HL-60/S4 (cell line): ENCODE measurements at regions not wholly inside any gene's neighbourhood (a gene's known extent, or its start where the extent isn't known, plus 50 kb on each side); places are given as distances from the start of the nearest gene placed in this dataset.
"Not testable (repeated sequence)": the region's sequence is repeated elsewhere in the genome, so short reads cannot be mapped to it uniquely, and the experiment has no call there.

Experiments used
- in situ Hi-C: fragments of 300-500 bp; cut with MboI; formaldehyde crosslinking; loops from 2 replicates; pipeline ENCODE4 v1.14.3; 2022; ENCODE audit warnings: low sequenced_read_pairs

DNA sequence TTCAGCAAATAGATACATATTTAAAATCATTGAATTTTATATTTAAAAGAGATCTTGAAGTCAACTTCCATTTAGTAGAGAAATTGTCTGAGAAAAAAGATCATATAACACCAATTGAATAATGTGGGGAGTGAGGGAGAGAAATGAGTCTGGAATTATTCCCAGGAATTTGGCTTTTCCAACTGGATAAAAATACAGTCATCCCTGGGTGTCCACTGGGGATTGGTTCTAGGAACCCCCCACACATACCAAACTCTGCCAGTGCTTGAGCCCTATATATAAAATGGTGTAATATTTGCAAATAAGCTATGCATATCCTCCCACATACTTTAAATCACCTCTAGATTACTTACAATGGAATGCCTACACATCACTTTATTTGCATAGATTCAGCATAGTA lies 162.8 kb upstream of the SEMA3C start:
- in situ Hi-C loops = no loop called here

DNA sequence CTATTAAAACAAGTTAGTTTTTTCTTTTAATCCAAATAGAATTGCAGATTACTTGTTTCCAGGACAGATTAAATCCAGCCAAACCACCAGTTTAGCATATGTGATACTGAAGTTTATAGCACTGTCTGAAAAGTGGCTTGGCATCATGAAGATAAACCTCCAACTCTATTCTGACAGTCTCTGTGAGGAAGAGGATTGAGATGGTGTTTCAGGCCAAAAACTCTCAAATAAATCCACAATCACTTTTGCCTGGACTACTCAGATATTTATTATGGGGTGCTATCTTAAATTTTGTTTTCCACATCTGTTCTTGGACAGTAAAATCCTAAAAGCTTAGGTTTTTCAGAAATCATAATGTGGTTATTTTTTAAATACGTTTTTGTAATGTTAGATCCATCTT lies 161.7 kb upstream of the SEMA3C start:
- in situ Hi-C loops = no loop called here

DNA sequence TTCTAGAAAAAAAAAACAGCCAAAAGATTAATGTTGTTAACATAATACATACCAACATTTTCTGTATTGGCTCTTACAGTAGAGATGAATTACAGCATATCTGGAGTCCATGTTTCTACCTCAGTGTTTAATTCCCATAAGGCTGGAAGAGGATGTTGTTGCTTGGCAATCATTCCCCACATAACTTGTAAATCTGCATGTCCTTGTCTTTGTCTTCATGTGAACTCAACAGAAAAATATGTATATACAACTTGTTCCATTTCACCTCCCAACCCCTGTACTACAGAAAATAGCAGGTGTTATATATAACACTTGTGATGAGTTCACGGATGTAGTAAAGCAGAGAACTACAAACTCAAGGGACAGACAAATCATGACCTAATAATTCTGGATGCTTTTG lies 160.9 kb upstream of the SEMA3C start:
- in situ Hi-C loops = no loop called here

DNA sequence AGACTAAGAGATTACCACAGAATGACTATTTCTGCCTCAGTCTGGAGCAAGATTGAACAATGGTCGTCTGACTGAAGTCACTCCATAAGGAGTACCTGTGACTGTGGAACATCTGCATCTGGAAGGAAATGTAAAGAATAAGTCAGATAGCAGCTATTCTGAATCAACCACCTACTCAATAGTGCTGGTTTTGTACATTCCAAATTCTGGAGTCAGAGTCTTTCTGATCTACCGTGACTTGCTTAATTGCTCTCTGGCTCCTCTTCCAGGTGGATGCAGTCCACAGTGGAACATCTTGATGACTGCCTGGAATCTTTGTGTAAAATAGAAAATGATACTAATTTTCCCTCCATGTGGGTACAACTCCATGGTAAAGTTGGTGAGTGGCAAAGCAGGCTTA lies 156.3 kb upstream of the SEMA3C start:
- in situ Hi-C loops = no loop called here

DNA sequence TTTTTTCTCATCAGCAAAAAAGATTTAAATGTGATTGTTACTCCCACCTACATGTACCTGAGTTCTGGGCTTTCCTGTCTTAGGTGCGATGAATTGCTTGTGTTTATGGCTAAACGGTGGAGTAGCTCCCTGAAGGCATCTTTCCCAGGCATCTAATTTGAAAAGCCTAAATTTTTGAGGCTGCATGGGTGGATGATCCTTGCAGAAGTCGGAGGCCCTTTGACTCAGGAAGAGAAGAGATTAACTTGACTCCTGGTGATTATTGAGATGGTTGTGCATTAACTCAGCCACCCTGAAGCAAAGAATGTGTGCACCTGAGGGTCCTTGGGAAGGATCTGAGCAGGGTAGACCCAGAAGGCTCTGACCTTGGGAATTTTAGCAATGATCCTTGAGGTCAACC lies 155.6 kb upstream of the SEMA3C start:
- in situ Hi-C loops = no loop called here

DNA sequence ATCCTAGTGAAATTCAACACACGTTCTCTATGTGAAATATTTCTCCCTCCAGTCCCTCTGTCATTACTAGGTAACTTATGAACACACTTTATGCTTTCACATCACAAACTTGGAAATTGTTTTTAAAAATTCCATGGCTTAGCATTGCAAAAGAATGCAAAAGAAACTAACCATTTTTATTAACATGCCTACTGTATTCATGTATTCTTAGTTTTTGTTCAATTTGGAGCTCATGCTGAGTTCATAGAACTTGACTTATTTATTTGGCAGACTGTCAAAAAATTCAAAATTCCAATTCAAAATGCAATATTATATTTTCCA lies 155.0 kb upstream of the SEMA3C start:
- in situ Hi-C loops = no loop called here

DNA sequence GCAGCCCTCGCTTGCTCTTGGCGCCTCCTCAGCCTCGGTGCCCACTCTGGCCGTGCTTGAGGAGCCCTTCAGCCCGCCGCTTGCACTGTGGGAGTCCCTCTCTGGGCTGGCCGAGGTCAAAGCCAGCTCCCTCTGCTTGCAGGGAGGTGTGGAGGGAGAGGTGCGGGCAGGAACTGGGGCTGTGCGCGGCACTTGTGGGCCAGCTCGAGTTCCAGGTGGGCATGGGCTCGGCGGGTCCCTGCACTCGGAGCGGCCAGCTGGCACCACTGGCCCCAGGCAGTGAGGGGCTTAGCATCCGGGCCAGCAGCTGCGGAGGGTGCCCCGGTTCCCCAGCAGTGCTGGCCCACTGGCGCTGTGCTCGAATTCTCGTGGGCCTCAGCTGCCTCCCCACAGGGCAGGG lies 152.1 kb upstream of the SEMA3C start:
- in situ Hi-C loops = no loop called here

DNA sequence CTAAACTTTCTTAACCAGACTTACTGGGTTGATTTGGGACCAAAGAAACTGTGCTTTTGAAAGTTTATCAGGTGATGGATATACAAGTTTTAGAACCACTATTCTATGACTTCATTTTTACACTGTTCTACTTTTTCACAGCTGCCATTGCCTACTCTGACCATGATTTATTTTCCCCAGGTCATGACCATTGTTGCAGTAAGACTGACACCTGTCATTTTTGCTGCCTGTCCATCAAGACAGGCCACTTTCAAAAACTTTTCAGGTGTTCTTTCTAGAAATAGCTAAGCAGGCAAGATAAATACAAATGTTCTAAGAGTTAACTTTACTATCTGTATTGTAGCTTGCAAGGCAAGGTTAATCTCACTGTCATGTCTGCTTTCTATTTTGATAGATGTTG lies 147.9 kb upstream of the SEMA3C start:
- in situ Hi-C loops = no loop called here

DNA sequence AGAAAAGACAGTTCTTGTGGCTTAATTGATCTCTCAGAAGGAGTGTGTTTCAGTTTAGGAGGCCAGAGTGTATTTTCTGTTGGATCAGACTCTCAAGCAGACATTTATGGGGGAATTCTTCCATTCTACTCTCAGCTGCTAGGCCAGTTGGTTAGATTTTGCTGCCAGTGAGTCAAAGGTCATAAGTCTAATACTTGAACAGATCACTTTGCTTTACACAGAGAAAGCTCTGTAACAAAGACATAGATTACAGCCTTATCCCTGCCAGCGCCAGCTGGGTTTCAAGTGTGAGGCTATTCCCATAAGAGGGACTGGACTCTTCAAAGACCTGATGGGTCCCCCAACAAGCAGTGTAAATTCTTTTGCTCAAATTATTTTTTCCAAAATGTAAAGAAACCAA lies 145.6 kb upstream of the SEMA3C start:
- in situ Hi-C loops = no loop called here

DNA sequence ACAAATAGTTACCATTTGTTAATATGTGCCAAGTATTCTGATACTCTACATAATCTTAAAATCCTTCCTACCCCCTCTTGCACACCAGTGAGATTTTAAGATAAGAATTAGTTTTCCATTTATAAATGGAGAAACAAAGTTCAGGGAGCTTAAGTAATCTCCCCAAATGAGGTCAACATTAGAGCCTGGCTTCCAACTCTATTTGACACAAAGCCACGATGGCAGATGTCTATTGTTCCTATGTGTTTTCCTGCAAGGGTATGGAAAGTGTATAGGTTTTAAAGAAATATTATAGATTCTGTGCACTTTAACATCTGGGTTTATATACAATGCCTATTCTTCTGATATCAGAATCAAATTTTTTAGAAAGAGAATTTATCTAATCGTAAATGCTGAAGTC lies 143.9 kb upstream of the SEMA3C start:
- in situ Hi-C loops = no loop called here

DNA sequence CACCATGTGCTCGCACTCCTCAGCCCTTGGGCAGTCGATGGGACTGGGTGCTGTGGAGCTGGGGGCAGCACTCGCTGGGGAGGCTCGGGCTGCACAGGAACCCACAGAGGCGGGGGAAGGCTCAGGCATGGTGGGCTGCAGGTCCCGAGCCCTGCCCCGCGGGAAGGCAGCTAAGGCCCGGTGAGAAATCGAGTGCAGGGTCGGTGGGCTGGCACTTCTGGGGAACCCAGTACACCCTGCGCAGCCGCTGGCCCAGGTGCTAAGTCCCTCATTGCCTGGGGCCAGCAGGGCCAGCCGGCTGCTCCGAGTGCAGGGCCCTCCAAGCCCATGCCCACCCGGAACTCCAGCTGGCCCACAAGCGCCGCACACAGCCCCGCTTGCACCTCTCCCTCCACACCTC lies 138.6 kb upstream of the SEMA3C start:
- in situ Hi-C loops = not testable (repeated sequence)

DNA sequence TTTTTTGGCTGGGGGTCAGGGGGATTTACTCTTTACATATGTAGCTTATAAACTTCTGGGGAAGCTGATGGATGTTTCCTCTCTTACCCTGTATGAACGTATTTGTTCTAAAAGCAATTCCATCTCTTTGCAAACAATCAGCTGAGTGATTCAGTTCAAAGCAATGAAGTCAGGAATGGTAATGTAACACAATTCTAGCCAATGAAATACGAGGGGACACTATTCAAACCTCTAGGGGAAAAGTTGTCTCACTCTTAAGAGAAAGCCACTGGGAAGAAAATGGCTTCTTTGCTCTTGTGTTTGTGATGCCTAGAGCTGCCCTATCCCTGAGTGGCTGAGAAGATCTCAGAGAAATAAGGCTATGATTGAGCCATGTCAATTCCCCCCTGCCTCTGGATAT lies 134.8 kb upstream of the SEMA3C start:
- in situ Hi-C loops = no loop called here

DNA sequence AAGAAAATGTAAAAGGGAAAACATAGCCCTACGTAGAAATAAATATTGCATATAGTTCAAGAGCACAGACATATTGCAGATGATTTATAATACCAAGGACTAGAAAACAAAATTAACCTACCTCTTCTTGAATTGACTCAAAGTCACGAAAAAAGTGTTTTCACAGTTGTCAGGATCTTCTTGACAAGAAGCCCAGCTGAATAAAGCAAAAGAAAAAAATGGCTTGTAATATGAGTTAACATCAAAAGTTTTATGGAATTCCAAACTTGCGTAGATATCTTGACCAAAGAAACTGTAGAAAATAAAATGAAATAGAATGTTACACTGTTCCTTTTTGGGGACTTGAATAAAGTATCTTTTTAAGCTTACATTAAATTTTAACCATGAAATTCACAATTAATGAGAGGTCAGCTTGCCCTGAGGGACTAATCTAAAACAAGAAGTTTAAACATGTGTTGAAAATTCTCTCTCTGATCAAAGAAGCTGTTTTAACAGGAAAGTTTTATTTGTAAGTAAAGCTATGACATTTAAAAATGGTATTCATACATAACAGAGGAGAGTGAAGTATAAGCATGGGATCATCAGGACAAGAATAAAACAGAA lies 133.1 kb upstream of the SEMA3C start:
- in situ Hi-C loops = no loop called here

DNA sequence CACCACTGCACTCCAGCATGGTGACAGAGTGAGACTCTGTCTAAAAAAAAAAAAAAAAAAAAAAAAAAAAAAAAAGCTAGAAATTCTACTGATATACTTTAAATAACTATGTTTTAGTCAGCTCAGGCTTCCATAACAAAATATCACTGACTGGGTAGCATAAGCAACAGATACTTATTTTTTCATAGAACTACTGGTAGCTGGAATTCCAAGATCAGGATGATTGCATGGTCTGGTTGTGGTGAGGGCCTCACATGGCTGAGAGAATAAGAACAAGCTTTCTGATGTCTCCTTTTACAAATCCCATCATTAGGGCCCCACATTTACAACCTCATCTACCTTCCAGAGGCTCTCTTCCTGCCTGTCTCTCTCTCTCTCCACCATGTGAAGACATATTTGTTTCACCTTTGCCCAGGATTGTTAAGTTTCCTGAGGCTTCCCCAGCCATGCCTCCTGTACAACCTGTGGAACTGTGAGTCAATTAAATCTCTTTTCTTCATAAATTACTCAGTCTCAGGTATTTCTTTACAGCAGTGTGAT lies 126.7 kb upstream of the SEMA3C start:
- in situ Hi-C loops = no loop called here

DNA sequence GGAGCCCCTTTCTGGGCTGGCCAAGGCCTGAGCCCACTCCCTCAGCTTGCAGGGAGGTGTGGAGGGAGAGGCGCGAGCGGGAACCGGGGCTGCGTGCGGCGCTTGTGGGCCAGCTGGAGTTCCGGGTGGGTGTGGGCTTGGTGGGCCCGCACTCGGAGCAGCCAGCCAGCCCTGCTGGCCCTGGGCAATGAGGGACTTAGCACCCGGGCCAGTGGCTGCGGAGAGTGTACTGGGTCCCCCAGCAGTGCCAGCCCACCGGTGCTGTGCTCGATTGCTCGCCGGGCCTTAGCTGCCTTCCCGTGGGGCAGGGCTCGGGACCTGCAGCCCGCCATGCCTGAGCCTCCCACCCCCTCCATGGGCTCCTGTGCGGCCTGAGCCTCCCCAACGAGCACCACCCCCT lies 123.8 kb upstream of the SEMA3C start:
- in situ Hi-C loops = not testable (repeated sequence)

DNA sequence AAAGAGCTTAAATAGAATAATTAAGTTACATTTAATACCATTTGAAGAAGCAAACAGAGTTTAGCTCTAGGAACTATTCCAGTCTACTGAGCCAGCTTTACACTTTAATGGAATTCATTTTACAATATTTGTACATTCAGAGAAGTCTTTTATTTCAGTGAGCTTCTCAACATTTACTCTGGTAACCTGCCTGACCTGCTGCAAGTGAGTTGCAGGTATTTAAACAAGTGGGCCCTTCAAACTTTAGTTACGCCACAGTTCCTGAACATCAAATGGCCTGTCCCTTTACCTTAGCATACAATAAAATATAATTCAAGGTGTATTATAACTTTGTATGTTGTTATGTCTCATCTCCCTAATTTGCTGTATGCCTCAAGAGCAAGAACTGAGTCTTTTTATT lies 121.6 kb upstream of the SEMA3C start:
- in situ Hi-C loops = no loop called here

DNA sequence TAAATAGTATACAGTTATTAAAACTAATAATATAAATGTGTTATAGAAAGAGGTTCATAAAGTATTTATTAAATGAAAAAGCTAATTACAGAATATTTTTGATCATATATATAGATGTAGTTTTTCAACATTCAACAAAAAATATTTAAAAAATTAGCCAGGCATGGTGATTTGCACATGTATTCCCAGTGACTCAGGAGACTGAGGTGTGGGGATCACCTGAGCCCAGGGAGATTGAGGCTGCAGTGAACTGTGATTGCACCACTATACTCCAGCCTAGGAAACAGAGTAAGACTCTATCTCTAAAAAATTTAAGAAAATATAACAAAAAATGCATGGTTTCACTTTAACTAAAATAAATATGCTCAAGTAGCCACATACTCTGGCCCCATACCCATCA lies 118.0 kb upstream of the SEMA3C start:
- in situ Hi-C loops = no loop called here

DNA sequence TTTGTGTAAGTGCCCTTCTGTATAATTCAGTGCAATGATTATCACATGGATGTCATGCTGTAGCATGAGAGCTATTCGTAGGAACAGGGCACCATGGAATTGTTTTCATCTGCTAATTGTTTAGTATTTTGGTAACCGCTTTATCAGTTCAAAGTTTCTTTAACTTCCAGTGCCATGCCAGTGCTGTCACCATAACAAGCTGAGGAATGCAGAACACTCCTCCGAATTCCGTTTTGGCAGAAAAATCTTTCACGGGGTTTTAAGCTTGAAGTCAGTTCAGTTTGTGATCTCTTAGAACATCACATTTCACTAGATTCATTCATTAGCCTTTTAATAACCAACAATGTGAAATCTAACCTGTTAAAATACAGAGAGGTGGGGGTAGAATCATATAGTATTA lies 117.2 kb upstream of the SEMA3C start:
- in situ Hi-C loops = no loop called here

DNA sequence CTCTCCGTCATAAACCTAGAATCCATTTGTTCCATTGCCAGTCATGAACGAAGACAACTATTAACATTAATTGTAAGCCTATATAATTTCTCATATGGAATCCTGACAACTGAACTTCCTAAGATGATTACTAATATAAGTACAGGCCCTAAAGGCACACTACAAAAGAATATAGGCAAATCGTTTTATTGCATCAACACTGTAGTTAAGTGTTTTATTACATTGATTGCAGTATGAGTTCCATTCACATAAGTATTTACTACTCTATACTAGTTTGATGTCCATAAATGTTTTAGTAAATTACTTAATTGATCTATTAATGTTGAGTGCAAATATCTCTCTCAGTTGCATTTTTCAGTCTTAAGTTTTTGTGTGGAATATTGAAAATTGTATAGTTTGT lies 113.1 kb upstream of the SEMA3C start:
- in situ Hi-C loops = no loop called here

DNA sequence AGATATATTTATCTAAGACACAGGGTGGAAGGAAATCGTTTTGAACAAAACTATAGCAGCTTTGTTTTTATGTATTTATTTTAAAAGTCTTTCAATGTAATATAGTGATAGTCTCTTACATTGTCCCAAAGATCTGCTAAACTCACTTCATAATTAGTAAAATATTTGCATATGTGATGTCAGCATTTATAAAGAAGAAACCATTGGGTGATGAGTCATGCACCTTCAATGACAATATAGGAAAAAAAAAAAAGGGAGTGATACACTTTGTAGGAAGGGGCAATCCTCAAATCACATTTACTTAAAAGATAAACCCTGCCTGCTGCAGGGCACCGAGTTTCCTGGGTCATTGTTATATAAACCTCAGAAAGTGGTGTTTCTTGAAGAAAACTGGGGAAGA lies 112.4 kb upstream of the SEMA3C start:
- in situ Hi-C loops = no loop called here

DNA sequence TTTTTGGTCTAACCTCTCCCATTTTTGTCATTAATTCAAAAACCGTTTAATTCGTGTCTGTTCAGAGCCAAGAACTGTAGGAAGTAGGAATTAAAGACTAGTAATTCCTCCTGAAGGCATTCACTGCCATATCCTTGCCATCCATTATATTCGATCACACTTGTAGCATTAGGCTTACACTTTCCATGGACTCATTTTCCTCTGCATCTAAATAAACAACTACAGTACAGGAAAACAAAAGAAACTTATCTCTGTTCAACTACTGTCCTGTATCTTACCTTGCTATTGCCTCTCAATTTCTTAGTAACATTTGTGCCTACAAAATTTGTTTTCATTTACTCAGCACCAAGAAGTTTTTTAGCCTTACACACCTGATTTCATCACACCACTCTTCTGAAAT lies 111.6 kb upstream of the SEMA3C start:
- in situ Hi-C loops = no loop called here

DNA sequence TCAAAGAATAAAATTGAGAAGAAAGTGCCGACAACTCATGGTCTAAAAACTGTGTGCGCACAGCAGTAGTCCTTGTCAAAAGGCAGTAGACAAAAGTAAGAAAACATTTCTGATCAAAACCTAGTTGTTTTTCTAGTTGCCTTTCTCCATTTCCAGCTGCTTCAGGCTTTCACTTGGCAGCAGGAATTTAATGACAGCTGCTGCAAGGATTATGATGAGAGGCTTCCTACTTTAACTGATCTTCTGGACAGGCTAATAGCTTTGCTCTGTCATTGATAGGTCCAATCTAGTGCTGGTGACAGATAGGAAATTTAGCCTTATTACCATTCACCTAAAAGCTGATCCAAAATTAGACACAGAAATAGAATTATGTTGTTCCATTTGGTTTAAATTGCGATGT lies 110.7 kb upstream of the SEMA3C start:
- in situ Hi-C loops = no loop called here

DNA sequence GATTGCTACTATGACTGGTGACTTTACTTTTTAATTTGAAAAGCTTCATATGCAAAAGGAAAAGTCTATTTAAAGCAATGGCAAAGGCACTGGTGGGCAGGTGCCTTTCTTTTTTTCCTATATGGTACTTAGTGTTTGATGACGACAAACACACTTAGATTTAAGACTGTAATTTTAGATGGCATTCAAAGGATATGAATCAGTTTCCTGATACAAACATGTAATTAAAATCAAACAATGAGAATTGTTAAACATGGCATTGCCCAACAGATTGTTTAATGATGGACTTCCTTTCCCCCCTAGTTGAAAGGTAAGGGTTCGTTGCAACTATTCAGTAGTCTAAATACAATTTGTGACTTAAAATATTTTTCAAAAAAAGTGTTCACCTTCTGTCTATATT lies 106.5 kb upstream of the SEMA3C start:
- in situ Hi-C loops = no loop called here

DNA sequence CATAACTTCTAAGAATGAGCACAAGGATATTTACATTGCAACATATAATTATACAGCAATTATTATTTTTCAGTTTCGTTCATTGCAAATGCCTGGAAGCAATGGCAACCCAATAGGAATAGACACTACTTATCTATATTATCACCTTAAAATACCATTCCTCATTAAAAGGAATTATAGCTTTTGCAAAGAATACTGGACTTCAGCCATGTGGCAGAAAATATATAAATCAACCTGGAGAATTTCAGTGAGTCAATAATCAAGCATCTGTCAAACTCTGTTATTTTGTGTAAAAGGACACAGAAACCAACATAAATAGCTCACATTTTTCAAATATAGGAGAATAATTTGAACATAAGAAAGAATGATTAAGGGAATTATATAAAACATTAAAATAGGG lies 96.1 kb upstream of the SEMA3C start:
- in situ Hi-C loops = no loop called here
